DMS79 (cell line): ENCODE measurements at regions not wholly inside any gene's neighbourhood (a gene's known extent, or its start where the extent isn't known, plus 50 kb on each side); places are given as distances from the start of the nearest gene placed in this dataset.
A peak's percentile ranks its signal among the peaks of the same experiment; 100 is the strongest.

Experiments
- DNase-seq: peaks from one replicate; lab custom pipeline; 2025; lab: John Stamatoyannopoulos, UW

GRCh38 chr11:122346006-122346405 lies 230.0 kb upstream of the BLID start:
- no peak for DNase-seq

- DNase-seq: no peak
Observed at GRCh38 chr11:122345586-122345985, 229.6 kb upstream of the BLID start.

GRCh38 chr11:122344215-122344614 lies 228.2 kb upstream of the BLID start:
- DNase-seq: no peak

GRCh38 chr11:122343210-122343609 lies 227.2 kb upstream of the BLID start:
- DNase-seq: no peak

GRCh38 chr11:122342089-122342744 lies 226.2 kb upstream of the BLID start:
- DNase-seq: no peak

- DNase-seq: peak; percentile 93
Observed at GRCh38 chr11:122341477-122341876, 225.5 kb upstream of the BLID start.

GRCh38 chr11:122340607-122341290 lies 224.7 kb upstream of the BLID start:
- peak; percentile 38 for DNase-seq

- DNase-seq: no peak
Observed at GRCh38 chr11:122339436-122340060, 223.5 kb upstream of the BLID start.

GRCh38 chr11:122337704-122338103 lies 221.7 kb upstream of the BLID start:
- DNase-seq: no peak

- no peak for DNase-seq
Observed at GRCh38 chr11:122337241-122337640, 221.2 kb upstream of the BLID start.

- DNase-seq: no peak
Observed at GRCh38 chr11:122336706-122337105, 220.7 kb upstream of the BLID start.

- DNase-seq: no peak
Observed at GRCh38 chr11:122334546-122335339, 218.7 kb upstream of the BLID start.

- no peak for DNase-seq
Observed at GRCh38 chr11:122333467-122333866, 217.5 kb upstream of the BLID start.

GRCh38 chr11:122331079-122331478 lies 215.1 kb upstream of the BLID start:
- DNase-seq: no peak

- no peak for DNase-seq
Observed at GRCh38 chr11:122330279-122330965, 214.4 kb upstream of the BLID start.

GRCh38 chr11:122327528-122327927 lies 211.5 kb upstream of the BLID start:
- DNase-seq: no peak

GRCh38 chr11:122323754-122324421 lies 207.9 kb upstream of the BLID start:
- DNase-seq: no peak

GRCh38 chr11:122322329-122322728 lies 206.3 kb upstream of the BLID start:
- DNase-seq: no peak

GRCh38 chr11:122320671-122321070 lies 204.7 kb upstream of the BLID start:
- DNase-seq: no peak

GRCh38 chr11:122319691-122320620 lies 203.9 kb upstream of the BLID start:
- DNase-seq: peak; percentile 18
